Activated T-helper 1 cell treated with anti-CD3 and anti-CD28 coated beads, Interleukin-2, amount 50 U/mL, for 16 hours (primary cell): ENCODE measurements at regions not wholly inside any gene's neighbourhood (a gene's known extent, or its start where the extent isn't known, plus 50 kb on each side); places are given as distances from the start of the nearest gene placed in this dataset.
A peak's percentile ranks its signal among the peaks of the same experiment; 100 is the strongest.

Experiments
- DNase-seq, 2 donors: peaks; one replicate each; pipeline ENCODE4 v3.0.0-alpha.2; 2020; ENCODE audit warnings: low read depth in 1 of 2, low spot score in 1 of 2

DNA sequence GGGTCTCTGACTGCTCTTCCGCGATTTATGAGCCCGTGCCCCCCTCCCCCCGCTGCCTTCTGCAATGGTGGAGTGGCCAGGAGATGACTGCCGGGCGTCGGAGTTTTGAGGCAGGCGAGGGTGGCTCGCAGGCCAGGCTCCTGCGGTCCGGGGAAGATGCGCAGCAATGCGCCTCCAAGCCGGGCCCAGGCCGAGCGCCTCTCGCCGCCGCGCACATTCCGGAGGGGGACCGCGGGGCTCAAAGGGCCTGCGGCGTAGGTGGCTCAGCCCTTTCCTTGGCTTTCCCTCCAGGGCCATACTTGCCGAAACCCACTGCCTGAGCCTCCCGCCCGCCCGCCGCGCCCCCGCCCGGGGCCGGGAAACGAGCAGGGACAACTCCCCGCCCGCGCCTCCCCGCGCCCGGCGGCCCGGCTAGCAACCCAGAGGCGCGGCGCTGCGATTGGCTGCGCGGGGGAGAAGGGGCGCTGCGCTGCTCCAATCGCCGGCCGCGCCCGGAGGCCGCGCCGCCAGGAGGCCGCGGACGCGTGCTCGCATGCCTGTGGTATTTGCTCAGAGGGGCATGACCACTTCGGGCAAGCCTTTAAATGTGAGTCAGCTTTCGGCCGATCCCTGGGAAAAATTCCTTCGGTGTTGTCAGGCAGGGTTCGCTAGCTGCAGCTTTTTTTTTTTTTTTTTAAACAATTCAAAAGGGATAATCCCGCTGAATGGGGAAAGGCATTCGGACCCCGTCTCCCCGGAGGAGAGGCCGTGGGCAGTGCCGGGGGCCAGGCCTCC is 157.9 kb upstream of the PARP11 start:
- peak; percentile 42 to 63 for DNase-seq

DNA sequence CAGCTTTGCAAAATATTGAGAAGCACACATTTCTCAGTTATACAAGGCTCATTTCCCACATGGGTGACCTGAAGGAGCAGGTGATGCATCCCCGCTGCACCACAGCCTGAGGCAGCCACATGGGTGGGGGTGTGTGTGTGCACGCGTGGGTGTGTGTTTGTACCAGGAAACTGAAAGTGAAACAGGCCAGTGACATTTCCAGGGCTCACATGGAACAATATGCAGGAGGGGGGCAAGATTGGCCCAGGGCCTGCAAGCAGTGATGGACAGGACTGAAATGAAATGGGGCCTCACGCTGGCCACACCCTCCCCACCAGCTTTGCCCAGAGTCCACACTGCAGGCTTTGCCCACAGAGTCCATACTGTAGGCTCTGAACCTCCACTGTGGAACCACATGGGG is 154.2 kb upstream of the PARP11 start:
- peak; percentile 27 to 55 for DNase-seq

DNA sequence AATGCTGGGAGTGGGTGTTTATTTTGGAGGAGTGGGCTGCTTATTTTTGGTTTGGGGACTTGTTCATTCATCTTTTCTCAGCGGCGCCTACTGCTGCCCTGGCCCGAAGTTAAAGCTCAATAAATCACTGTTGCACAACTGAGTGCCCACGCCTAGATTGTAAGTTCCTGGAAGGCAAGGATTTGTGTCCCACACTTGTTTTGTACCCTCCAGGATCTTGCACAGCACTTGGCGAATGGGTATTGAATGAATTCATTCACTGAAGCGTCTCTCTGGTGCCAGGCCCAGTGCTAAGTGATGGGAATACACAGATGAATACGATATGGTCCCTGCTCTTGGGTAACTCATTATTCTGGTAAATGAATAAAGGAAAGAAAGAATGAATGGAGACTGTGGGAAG is 153.3 kb upstream of the PARP11 start:
- no peak for DNase-seq

DNA sequence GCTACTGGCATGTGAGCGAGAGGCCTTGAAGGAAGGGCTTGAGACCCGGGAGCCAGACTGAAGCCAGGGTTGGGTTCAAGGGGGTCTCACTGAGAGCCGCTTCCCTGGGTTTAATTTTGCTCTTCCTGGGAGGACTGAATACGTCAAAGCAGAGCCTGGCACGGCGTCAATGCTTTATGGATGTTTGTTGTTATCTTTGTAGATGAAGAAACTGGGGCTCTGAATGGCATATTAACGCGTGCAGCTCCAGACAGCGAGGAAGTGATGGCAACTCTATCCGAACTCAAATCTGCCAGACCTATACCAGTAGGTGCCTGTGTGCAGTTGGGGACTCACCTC is 152.8 kb upstream of the PARP11 start:
- no peak for DNase-seq

DNA sequence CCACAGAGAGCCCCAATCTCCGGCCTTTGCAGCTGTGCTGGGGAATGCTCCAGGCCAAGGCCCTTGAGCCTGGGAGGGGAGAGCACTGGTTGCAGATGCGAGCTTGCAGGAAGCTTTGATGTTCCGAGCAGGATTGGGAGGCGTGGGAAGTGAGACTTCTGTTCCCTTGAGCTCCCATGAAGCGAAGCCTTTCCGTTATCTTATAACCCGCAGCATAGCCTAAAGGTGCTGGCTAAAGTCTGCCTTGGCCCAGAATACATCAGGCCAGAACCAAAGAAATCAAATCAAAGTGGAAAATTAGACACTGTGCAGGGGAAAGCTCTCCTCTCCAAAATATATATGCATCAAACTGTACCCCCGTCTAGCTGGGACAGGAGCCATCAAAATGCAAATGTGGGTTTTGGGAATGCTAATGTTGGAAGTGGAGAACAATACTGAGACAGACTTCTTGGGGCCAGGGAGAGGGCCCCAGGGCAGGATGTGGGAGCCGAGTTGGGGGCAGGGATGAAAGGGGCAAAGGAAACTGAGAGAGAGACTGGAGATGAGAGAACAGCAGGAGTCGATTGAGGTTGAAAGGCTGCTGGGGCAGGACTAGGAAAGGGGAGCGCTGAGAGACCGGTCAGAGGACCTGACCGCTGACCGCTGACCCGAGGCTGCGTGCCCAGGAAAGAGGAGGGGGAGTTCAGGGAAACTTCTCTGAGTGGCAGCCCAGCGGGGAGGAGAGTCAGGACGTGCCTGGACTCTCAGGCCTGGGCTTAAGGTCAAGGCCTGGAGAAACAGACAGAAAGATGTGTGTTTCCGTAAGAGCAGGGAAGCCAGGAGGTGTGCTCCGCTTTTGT is 152.2 kb upstream of the PARP11 start:
- no peak for DNase-seq

DNA sequence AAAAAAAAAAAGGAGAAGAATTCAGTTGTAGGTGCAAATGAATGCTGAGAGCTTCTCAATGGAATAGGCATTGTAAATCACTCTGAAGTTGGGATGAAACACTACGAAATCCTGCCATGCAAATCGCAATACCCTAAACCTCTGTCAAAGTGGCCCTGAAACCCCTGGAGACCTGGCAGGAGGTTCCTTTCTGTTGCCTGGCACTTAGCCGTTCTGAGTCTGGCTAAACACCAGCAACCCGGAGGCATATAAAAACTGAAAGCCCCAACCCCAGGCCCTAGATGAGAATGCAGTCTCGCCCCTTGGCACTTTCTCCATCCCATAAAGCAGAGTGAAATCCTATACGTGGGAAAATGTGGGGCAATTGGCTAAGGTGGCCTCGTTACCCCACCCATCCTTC is 151.5 kb upstream of the PARP11 start:
- DNase-seq, result no peak

DNA sequence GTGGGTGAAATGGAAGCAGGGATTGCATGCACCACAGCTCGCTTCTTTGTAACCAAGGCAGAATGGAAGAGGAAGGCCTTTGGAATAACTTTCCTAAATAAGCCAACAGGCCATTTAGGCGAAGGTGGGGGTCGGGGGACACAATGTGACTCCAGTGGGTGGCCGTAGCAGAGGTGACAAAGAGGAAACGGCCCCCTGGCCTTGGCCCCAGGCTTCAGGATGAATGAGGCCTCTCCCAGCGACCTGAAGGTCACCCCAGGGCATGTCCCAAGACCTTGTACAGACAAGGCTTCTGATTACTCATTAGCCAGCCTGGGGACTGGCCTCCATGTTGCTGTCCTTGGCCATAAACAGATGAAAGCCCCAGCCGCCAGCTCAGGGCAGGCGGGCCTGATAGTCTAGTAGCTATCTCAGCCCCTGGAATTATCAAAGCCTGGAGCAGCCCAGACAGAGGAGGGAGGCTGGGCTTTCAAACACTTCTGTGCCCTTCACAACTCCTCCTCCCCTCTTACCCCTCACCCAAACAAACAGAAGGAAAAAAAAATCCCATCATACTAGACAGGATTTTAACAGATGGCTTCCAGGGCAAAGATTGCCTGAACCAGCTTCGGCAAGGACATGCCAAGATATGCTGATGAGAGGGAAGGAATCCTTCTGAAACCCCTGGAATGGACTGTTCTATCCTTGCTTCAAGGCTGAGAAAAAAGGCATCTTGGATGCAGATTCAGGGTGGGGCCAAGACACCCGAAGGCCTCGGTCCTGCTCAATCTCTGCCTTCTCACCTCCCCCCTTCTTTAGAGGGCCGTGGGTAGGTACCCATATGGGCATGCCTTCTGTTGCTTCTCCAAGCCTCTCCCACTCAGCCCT is 142.3 kb upstream of the PARP11 start:
- no peak for DNase-seq

DNA sequence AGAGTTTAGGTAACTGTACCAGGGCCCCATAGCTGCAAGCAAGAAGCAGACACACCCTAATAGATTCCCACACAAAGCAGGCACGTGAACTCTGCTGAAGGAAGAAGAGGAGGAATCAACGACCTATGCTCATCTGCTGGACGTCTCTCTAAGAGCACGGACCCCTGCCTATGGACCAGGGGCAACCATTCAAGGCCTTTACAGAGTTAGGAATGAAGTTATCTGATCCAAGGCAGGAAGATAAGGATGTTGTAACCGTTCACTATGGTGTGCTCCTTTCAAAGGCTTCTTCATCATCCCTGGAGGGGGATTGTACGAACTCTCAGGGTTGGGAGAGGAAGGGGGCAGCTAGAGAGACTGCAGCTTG is 141.6 kb upstream of the PARP11 start:
- DNase-seq, result no peak

DNA sequence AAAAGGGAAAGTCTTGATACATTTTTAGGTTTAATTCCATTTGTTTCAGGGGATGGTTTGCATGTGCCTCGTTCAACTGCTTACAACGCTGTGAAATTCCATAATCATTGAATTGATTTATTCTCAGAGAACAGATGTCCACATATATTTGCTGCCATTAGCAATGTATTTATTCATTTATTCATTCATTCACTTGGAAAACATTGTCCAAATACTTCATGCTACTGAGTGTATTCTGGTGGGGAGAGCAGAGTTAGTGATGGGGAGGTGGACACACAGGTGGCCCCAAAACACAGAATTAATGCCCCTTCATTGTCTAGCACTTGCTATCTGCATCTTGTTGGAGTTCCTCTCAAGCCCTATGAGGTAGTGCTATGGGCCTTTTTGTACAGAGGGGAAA is 141.2 kb upstream of the PARP11 start:
- no peak for DNase-seq

DNA sequence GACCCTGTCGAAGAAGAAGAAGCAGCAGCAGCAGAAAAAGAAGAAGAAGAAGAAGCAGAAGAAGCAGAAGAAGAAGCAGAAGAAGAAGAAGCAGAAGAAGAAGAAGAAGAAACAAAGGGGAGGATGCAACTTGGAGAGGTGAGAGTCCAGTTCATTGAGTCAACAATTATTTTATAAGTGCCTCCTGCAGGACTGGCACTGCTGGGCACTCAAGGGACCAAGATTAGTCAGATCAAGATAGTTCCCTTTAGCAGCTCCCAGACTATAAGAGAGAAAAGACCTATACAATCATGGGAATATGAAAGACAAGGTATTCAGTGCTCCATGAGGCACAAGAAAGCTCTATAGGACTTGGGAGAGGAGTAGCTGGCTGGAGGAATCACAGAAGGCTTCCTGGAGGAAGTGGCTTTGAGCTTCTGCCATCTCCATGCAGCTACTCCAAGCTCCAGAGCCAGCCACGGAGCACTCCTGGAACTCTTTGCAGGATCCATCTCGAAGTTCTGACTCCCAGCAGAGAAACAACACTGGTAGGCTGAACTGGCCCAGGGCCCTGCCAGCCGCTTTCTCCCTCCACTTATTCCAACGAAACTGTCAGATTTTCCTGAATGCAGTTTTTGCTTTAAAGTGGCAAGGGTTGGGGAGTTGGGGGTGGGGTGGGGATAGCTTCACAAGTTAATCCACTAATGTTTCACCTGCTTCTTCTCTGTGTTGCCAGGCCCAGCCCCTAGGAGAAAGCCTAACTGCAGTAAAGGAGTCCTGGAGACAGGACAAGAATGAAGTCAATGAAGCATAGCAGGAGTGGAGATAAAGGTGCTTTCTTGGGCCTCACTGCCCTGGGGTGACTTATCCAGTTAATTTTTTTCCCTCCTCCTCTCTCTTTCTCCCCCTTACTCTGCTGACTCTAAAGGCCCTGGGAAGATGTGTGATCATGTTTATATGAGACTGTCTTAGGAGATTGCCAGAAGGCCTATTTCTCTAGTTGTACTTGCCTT is 140.1 kb upstream of the PARP11 start:
- no peak for DNase-seq

DNA sequence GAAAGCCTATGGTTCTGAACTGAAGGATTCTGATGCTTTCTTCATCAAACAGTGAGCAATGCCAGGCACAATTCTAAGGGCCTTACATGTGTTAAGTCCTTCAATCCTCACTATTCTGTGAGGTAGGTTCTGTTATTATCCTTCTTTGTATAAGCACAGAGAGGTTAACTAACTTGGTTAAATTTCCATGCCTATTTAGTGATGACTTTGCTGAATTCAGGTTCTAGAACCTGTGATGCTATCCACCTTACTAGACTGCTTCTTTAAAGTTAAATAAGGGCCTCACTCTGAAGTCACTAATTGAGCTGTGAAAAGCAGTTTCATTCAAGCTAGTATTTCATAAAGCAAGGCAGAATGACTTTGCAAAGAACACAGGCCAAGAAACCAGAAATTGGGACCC is 138.9 kb upstream of the PARP11 start:
- no peak for DNase-seq

DNA sequence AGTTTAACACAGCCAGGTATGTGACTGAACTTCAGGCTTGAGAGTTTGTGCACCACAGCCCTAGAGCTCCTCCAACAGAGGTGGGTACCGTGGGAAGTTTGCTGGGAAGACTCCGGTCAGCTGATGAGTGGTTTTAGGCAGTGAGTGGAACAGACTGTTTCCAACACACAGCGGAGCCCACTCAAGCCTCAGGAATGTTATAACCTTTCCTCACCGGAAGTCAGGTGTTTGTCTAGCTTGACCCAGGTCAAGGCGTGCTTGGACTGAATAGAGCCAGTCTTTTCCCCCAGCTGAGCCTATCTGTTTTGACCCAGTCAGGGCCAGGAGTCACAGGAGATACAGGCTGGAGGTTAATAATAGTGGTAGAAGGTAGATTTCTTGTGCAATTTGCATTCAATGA is 138.4 kb upstream of the PARP11 start:
- no peak for DNase-seq

DNA sequence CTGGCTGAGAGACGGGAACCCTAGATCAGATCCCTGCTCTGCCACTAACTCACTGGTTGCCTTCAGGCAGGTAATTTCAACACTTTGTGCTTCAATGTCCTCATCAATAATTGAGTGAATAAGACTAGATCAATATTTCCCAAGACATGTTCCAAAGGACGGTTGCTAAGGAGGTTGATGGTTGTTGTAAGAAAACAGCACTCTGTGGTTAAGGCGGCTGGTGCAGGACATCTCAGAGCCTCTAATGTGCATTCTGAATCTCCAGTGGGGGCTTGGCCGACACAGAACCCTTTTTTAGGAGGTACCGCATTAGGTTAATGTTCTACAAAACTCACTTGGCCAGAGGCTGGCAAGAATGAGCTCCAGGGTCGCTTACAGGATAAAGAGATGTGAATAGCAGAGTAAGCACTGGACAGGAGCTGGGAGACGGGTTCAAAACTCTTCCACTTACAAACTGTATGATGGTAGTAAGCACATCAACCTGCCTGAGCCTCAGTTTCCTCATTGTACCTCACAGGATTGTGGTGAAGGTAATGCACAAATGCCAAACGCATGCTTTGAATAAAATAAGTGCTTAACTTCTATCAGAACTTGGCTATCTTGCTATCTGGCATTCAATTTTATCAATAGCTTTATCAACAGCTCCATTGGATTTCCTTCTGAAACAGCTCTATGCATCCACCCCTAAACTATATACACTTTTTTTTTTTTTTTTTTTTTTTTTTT is 136.9 kb upstream of the PARP11 start:
- no peak for DNase-seq

DNA sequence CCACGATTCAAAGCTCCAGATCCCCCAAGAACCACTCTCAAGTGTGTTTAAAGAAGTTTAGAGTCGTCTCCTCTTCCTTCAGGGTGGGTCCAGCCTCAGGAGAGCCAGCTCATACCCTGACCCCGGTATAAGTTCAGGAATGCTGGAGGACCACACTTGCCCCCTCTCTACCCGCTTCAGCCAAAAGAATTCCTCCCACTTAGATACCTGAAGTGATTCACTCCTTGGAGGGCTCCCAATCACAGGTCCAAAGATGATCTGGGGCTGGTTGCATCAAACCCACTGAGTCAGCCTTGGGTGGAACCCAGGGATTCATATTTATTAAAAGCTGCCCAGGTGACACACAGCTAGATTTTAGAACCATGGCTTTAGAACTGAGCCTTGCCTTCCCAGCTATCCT is 133.5 kb upstream of the PARP11 start:
- no peak for DNase-seq

DNA sequence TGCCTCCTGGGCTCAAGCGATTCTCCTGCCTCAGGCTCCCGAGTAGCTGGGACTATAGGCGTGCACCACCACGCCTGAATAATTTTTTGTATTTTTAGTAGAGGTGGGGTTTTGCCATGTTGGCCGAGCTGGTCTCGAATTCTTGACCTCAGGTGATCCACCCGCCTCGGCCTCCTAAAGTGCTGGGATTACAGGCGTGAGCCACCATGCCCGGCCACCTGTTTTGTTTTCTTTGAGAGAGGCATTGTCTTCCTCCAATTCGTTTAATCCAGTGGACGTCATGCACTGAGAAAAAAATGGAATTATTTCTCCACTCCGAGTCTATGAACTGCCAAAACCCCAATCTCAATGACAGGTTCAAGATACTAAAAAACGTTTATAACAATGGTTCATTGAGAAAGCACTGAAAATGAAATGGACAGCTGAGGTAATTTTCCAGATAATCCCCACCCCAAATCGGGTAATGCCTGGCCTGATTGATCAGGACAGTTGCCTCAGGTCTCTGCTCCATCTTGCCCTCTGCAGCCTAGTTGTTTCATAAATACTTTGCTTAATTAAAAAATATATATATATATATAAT is 132.7 kb upstream of the PARP11 start:
- DNase-seq, result no peak

DNA sequence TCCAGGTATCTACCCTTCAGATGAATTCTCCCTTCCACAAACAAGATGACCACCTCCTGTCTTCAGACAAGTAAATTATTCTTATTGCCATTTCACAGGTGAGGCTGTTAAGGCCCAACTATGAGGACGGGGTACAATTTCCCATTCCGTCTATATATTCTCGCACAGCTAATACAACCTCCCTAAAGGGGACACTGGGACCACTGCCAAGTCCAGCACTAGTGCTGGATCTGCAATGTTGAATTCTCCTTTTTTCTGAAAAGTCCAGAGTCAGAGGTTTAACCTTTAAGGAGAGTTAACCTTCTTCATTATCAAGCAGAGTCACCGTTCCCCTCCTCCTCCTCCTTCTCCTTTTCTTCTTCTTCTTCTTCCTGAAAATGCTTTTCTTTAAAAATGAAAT is 130.4 kb upstream of the PARP11 start:
- no peak for DNase-seq

DNA sequence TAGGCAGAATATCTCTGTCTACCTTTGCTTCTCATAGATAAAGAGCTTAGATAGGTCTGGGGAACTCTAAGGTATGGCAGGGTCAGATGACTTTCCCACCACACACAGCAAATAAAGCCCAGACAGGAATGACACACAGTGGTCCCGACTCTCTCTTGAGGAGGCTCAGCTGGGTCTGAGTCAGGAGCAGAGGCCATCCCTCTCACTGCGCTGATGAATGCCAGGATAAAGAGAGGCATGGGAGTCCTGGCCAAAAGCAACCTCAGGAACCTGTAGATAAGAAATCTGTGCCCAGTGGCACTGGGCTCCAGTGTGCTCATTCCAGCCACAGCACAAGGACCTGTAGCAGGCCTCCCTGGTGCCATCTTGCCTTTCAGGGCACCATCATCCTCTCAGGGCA is 129.4 kb upstream of the PARP11 start:
- no peak for DNase-seq

DNA sequence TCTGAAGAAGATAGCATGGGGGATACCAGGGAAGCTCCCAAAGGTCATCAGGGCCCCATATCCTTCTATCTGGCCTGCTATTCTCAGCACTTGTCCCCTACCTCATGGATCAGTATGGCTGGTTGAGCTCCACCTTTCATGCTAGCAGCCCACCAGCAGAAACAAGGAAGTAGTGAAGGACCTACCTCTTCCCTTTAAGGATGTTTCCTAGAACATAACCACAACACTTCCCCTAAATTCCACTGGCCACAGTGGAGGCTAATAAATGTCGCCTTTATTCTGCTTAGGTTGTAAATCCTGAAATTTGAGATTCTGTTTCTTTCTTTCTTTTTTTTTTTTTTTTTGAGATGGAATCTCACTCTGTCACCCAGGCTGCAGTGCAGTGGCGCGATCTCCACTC is 128.6 kb upstream of the PARP11 start:
- no peak for DNase-seq

DNA sequence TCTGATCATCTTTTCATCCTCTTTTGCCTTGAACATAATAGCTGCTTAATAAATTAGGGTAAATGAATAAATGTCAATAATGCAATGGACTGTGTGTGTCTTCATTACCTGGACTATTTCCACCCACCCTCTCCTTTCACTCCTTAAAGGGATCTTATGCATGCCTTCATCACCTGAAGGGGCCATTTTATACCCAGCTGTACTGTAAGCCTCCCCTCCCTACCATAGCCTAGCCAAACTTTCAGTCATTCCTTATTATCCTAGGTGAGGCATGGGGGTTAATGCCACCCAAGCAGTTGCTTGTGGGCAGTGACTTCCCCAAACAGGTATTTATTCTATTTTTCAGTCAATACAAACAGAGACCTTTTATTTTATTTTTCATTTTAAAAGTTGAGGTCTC is 127.8 kb upstream of the PARP11 start:
- DNase-seq, result no peak

DNA sequence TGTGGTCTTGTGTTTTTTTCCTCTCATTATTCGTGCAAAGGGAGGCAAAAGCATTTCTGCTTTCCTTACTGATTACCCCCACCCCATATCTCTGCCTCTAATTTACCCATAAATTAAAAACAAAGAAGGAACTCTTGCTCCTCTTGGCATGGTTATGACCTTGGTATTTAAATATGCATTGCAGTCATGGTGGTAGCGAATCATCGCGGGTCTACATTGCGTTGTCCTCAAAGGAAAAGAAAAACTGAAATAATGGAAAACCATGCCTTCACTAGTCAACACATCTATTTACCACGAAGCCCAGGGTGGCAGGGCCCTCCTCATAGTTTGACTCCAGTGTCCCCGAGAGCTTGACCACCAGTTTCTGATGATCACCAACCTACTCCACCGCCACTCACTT is 126.7 kb upstream of the PARP11 start:
- DNase-seq, result no peak
